ENCODE measurements at regions not wholly inside any gene's neighbourhood (a gene's known extent, or its start where the extent isn't known, plus 50 kb on each side); places are given as distances from the start of the nearest gene placed in this dataset.

DNA sequence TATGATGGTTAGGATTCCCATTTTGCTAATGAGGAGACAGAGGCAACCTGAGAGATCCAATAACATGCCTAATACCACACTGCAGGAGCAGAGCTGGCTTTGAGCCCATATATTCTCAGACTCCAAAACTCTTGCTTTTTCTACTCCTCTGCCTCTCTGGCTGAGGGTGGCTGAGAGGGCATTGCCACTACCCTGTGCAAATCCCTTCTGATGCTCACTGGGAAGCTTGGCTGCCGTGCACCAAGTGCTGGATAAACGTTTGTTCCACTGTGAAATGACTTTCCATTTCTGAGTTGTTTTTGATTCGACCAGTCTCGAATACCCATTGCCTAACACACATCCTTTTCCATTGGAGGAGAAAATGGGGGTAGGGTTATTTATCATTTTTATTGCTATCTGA, 123.1 kb upstream of the SORCS3 start:
- TF ChIP-seq POLR2AphosphoS5 (IDR thresholded peaks at IDR 0.05) (no peak), CTCF (IDR thresholded peaks at IDR 0.05) (no peak), POLR2A (IDR thresholded peaks at IDR 0.05) (no peak)

Measured in prostate gland (tissue), 2 donors.